Ascending aorta (tissue), 2 donors: ENCODE measurements at regions not wholly inside any gene's neighbourhood (a gene's known extent, or its start where the extent isn't known, plus 50 kb on each side); places are given as distances from the start of the nearest gene placed in this dataset.
"Not testable (repeated sequence)": the region's sequence is repeated elsewhere in the genome, so short reads cannot be mapped to it uniquely, and the experiment has no call there.

Experiments used
- DNase-seq, 2 donors: peaks; one replicate each; pipeline ENCODE4 v3.0.0-alpha.2; 2019; ENCODE audit warnings: low spot score in 2 of 2
- H3K27ac ChIP-seq, 2 donors: fragments of 200-600 bp; sonication (generic); one replicate each; pipeline ENCODE4 v1.5.1; 2016 to 2017; ENCODE audit warnings: mild to moderate bottlenecking in 1 of 2
- H3K27me3 ChIP-seq: fragments of 200-600 bp; sonication (generic); one replicate; pipeline ENCODE4 v1.5.1; 2017
- H3K36me3 ChIP-seq, 2 donors: fragments of 200-600 bp; sonication (generic); one replicate each; pipeline ENCODE4 v1.5.1; 2016
- H3K4me1 ChIP-seq, 2 donors: fragments of 200-600 bp; sonication (generic); one replicate each; pipeline ENCODE4 v1.5.1; 2016 to 2017; ENCODE audit warnings: mild to moderate bottlenecking in 1 of 2
- H3K4me3 ChIP-seq, 2 donors: fragments of 200-600 bp; sonication (generic); one replicate each; pipeline ENCODE4 v1.5.1; 2016 to 2017; ENCODE audit warnings: mild to moderate bottlenecking in 1 of 2
- H3K9me3 ChIP-seq, 2 donors: fragments of 200-600 bp; sonication (generic); one replicate each; pipeline ENCODE4 v1.5.1; 2016
- CTCF ChIP-seq, 3 experiments: fragments of 200-600 bp in 2 of 3; fragments of 450-650 bp in 1 of 3; sonication (generic) in 2 of 3; IDR thresholded peaks; one replicate each; pipeline ENCODE4 v1.5.1; 2016 to 2019; ENCODE audit warnings: antibody characterized with exemption in 3 of 3, mild to moderate bottlenecking in 1 of 3, moderate library complexity in 1 of 3
- intact Hi-C: fragments of 100-400 bp; cut with DNase I; formaldehyde crosslinking; loops from one replicate; pipeline ENCODE4 v1.15.1; 2023

- Histone ChIP-seq H3K27ac (no peak overlapping the region), H3K9me3 (no peaks in the 10 kb centered on the region), H3K27me3 (no peaks in the 10 kb centered on the region), H3K4me1 (no peaks in the 10 kb centered on the region), H3K4me3 (no peak overlapping the region), H3K36me3 (no peaks in the 10 kb centered on the region)
- no peak for TF ChIP-seq CTCF (IDR thresholded peaks at IDR 0.05)
- intact Hi-C loops, result no loop called here
- DNase-seq, result no peak
Measured at GRCh38 chr3:18189282-18190050, 235.7 kb downstream of the SATB1 start.

GRCh38 chr3:18188491-18188890, 236.6 kb downstream of the SATB1 start:
- DNase-seq, result no peak
- no peak for TF ChIP-seq CTCF (IDR thresholded peaks at IDR 0.05)
- Histone ChIP-seq H3K36me3 (no peaks in the 10 kb centered on the region), H3K4me1 (no peaks in the 10 kb centered on the region), H3K9me3 (no peaks in the 10 kb centered on the region), H3K4me3 (no peak overlapping the region), H3K27ac (no peak overlapping the region), H3K27me3 (no peaks in the 10 kb centered on the region)
- intact Hi-C loops, result no loop called here

- no peak for TF ChIP-seq CTCF (IDR thresholded peaks at IDR 0.05)
- intact Hi-C loops, result no loop called here
Measured at GRCh38 chr3:18185624-18186023, 239.5 kb downstream of the SATB1 start.

GRCh38 chr3:18182923-18183322, 242.2 kb downstream of the SATB1 start:
- H3K27ac ChIP-seq, H3K9me3 ChIP-seq, intact Hi-C loops, H3K27me3 ChIP-seq, H3K4me1 ChIP-seq, DNase-seq, H3K4me3 ChIP-seq, H3K36me3 ChIP-seq: not testable (repeated sequence)

More at GRCh38 chr3:18185624-18186023, 239.5 kb downstream of the SATB1 start:
- no peaks in the 10 kb centered on the region for H3K27me3 ChIP-seq
- H3K9me3 ChIP-seq, result no peaks in the 10 kb centered on the region
- H3K4me3 ChIP-seq, result no peak overlapping the region
- DNase-seq, result no peak
- no peaks in the 10 kb centered on the region for H3K36me3 ChIP-seq
- no peak overlapping the region for H3K27ac ChIP-seq
- H3K4me1 ChIP-seq, result no peaks in the 10 kb centered on the region

- H3K27ac ChIP-seq, result no peak overlapping the region
- intact Hi-C loops, result no loop called here
- H3K4me3 ChIP-seq, result no peak overlapping the region
- H3K4me1 ChIP-seq, result no peaks in the 10 kb centered on the region
- DNase-seq, result no peak
- H3K9me3 ChIP-seq, result no peaks in the 10 kb centered on the region
- no peak for TF ChIP-seq CTCF (IDR thresholded peaks at IDR 0.05)
- H3K36me3 ChIP-seq, result no peaks in the 10 kb centered on the region
- H3K27me3 ChIP-seq, result no peaks in the 10 kb centered on the region
Measured at GRCh38 chr3:18179521-18179920, 245.6 kb downstream of the SATB1 start.

- H3K4me1 ChIP-seq, result no peaks in the 10 kb centered on the region
- DNase-seq, result no peak
- TF ChIP-seq CTCF (IDR thresholded peaks at IDR 0.05), result no peak
- no peak overlapping the region for H3K27ac ChIP-seq
- intact Hi-C loops, result no loop called here
- H3K4me3 ChIP-seq, result no peak overlapping the region
- H3K36me3 ChIP-seq, result no peaks in the 10 kb centered on the region
- no peaks in the 10 kb centered on the region for H3K9me3 ChIP-seq
- H3K27me3 ChIP-seq, result no peaks in the 10 kb centered on the region
Measured at GRCh38 chr3:18177271-18177670, 247.9 kb downstream of the SATB1 start.

GRCh38 chr3:18173891-18174290, 251.2 kb downstream of the SATB1 start:
- H3K4me1 ChIP-seq, H3K4me3 ChIP-seq, DNase-seq, intact Hi-C loops, H3K9me3 ChIP-seq, H3K27ac ChIP-seq, H3K27me3 ChIP-seq, H3K36me3 ChIP-seq: not testable (repeated sequence)
